Mucosa of descending colon (tissue), 3 donors: ENCODE measurements at regions not wholly inside any gene's neighbourhood (a gene's known extent, or its start where the extent isn't known, plus 50 kb on each side); places are given as distances from the start of the nearest gene placed in this dataset.

ENCODE experiments used
- ATAC-seq: fragments of 200-7000 bp; cut with Tn5 transposase; one replicate; pipeline ENCODE4 v1.9.1; 2020; ENCODE audit warnings: mild to moderate bottlenecking, moderate library complexity
- DNase-seq, 3 donors: peaks; one replicate each; pipeline ENCODE4 v3.0.0-alpha.2; 2020
- H3K36me3 ChIP-seq: fragments of 200-600 bp; one replicate; pipeline ENCODE4 v1.8.0; 2021; ENCODE audit warnings: low read depth, mild to moderate bottlenecking
- H3K4me1 ChIP-seq: fragments of 200-600 bp; one replicate; pipeline ENCODE4 v1.8.0; 2021; ENCODE audit warnings: low read depth, mild to moderate bottlenecking
- H3K4me3 ChIP-seq: fragments of 200-600 bp; one replicate; pipeline ENCODE4 v1.8.0; 2021; ENCODE audit warnings: mild to moderate bottlenecking
- H3K9me3 ChIP-seq: fragments of 200-600 bp; one replicate; pipeline ENCODE4 v1.8.0; 2021; ENCODE audit warnings: mild to moderate bottlenecking
- intact Hi-C, 2 donors: fragments of 100-400 bp; cut with DNase I in 1 of 2; cut with micrococcal nuclease in 1 of 2; formaldehyde crosslinking; loops; one replicate each; pipeline versions ENCODE4 v1.11.0 to v1.11.1; 2022; cut with DNase I, micrococcal nuclease
- TF ChIP-seq, protein P1 (sequence below): fragments of 200-600 bp; IDR thresholded peaks from one replicate; pipeline ENCODE4 v1.8.0; 2022; ENCODE audit warnings: antibody characterized with exemption, mild to moderate bottlenecking
- donor health status: DM: no; HTN: no; CAD: no; lungs with moderate emphysema.
- donor health status: DM: no; HTN: no; CAD: no.
- donor health status: DM: no; HTN: yes; CAD: no.

DNA sequence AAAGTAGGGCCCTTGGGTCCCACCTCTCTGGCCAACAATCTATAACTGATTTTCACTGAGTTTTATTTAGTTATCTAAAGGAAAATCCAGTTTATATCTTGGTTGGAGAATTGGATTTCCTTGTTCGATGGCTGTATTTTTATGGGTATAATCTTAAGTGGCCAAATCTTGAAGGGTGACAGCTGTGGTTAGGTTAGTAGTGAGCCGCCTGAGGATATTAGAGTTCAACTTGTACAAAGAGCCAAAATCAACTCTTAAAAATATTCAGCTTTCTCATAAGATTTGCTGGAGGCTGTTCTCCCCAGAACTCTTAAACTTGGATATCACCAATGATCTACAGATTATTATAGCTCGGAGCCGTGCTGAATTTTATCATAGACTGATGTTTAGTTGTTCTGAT, 54.6 kb upstream of the UNC5C start:
- TF ChIP-seq, protein P1, sequence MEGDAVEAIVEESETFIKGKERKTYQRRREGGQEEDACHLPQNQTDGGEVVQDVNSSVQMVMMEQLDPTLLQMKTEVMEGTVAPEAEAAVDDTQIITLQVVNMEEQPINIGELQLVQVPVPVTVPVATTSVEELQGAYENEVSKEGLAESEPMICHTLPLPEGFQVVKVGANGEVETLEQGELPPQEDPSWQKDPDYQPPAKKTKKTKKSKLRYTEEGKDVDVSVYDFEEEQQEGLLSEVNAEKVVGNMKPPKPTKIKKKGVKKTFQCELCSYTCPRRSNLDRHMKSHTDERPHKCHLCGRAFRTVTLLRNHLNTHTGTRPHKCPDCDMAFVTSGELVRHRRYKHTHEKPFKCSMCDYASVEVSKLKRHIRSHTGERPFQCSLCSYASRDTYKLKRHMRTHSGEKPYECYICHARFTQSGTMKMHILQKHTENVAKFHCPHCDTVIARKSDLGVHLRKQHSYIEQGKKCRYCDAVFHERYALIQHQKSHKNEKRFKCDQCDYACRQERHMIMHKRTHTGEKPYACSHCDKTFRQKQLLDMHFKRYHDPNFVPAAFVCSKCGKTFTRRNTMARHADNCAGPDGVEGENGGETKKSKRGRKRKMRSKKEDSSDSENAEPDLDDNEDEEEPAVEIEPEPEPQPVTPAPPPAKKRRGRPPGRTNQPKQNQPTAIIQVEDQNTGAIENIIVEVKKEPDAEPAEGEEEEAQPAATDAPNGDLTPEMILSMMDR = no peak
- ATAC-seq (no peak), DNase-seq (no peak)
- no peak overlapping the region for H3K4me3 ChIP-seq
- no peaks in the 10 kb centered on the region for H3K9me3 ChIP-seq
- intact Hi-C loops = no loop called here
- no peaks in the 10 kb centered on the region for H3K36me3 ChIP-seq
- no peaks in the 10 kb centered on the region for H3K4me1 ChIP-seq

DNA sequence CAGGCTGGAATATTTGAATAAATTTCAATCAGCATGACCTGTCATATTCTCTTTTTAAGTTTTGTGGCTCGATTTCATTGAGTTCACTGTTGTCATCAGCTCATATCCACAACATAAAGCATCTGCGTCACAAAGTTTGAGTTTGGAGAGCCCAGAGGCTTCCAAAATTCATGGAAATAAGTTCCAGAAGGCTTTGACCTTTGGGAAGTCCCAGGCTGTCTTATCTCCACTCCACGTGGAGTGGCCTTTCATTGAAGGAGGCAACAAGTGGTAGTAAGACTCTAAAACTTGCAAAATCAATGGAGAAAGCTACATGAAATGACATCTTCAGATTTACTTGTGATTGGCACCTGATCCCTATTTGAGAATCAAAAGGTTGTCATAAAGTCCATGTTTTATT, 54.1 kb upstream of the UNC5C start:
- H3K4me1 ChIP-seq = no peaks in the 10 kb centered on the region
- no peaks in the 10 kb centered on the region for H3K9me3 ChIP-seq
- intact Hi-C loops = no loop called here

DNA sequence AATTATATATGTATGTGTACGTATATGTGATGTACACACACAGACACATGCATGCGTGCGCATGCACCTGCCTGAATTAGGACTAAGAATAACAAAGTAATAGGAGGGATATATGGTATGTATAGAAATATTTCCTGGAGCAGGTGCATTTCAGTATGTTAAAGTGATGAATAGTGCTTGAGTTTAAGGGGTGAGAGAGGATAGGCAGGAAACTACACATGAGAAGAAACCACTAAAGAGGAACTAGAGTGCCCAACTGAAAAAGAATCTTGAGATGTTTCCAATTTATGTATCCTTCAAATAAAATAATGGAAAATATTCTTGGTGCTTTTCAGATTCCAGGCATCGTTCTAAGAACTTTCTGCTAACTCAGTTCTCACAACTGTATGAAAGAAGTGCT, 52.6 kb upstream of the UNC5C start:
- ATAC-seq = no peak

More for the DNA sequence above, 54.1 kb upstream of the UNC5C start:
- DNase-seq (no peak), ATAC-seq (no peak)
- Histone ChIP-seq H3K4me3 (no peak overlapping the region), H3K36me3 (no peaks in the 10 kb centered on the region)
- TF ChIP-seq, protein P1 = no peak

DNA sequence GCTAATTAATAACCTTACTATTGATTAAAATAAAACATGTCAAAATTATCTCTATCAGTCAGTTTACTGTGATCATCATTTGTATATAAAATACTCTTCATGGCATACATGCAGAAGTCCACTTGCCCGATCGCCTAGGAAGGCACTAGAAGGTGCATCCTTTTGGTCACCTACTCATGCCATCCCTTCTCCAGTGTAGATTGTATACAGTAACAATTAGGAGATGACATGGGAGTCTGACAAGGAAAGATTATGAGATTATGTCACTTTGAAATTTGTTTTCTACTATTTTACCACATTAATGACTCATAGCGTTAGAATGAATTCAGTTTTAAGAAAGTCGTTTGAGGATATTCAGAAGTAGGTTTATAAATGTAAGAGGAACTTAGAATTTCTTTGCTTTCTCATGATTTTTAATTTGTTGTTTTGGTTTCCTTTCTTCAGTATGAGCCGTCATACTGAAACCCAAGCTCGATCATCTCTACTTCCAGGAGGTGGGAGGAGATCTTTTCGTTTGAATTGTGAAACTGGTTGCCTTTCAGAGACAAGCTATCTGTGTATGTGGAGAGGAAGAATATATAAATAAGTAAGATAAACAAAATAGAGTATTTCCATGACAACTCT, 51.1 kb upstream of the UNC5C start:
- ATAC-seq = no peak
- intact Hi-C loops = no loop called here
- TF ChIP-seq, protein P1 = no peak
- no peaks in the 10 kb centered on the region for H3K9me3 ChIP-seq
- peak in 1 of 3 donors; percentile 2 for DNase-seq
- H3K4me1 ChIP-seq = no peaks in the 10 kb centered on the region
- no peak overlapping the region for H3K4me3 ChIP-seq
- H3K36me3 ChIP-seq = no peaks in the 10 kb centered on the region

More for the DNA sequence above, 52.6 kb upstream of the UNC5C start:
- DNase-seq = no peak
- TF ChIP-seq, protein P1 = no peak
- Histone ChIP-seq H3K36me3 (no peaks in the 10 kb centered on the region), H3K4me1 (no peaks in the 10 kb centered on the region), H3K4me3 (no peak overlapping the region), H3K9me3 (no peaks in the 10 kb centered on the region)
- intact Hi-C loops = no loop called here
